K562 (cell line): ENCODE measurements at regions not wholly inside any gene's neighbourhood (a gene's known extent, or its start where the extent isn't known, plus 50 kb on each side); places are given as distances from the start of the nearest gene placed in this dataset.

Experiments used
- ATAC-seq: fragments of 200-7000 bp; cut with Tn5 transposase; 3 replicates; pipeline ENCODE4 v1.9.1; 2020; ENCODE audit warnings: moderate library complexity
- BruUV-seq: library from RNA; stranded (reverse); fragments of 400-500 nt; replicated peaks from 2 replicates; lab custom pipeline; 2021; lab: Mats Ljungman, UMichigan
- CTCF ChIA-PET: fragments of 300-600 bp; formaldehyde crosslinking; extraction: SDS; loops from one replicate; lab custom pipeline; 2021; ENCODE audit warnings: low intra/inter-chr PET ratio; lab: Yijun Ruan, JAX
- POLR2A ChIA-PET: fragments of 300-600, 350-650 bp; sonication (Branson Sonifier 250); formaldehyde crosslinking; extraction: SDS; loops from one replicate; lab custom pipeline; 2021; ENCODE audit warnings: antibody characterized with exemption, inconsistent platforms; lab: Yijun Ruan, JAX
- DNase-seq, 4 experiments: peaks; one replicate each; pipeline versions ENCODE4 v3.0.0 to v3.0.0-alpha.2; 2011 to 2018; ENCODE audit warnings: low spot score in 3 of 4, mixed read lengths in 3 of 4; ENCODE audit errors: extremely low read depth in 1 of 4
- FAIRE-seq: peaks from 2 replicates; lab custom pipeline; 2011; peaks lifted over from hg19 to GRCh38; lab: Jason Lieb, UNC
- H2AFZ ChIP-seq: 2 replicates; pipeline ENCODE4 v1.6.0; 2011; ENCODE audit warnings: low read depth, low read length, control low read depth, inconsistent platforms
- H3K27ac ChIP-seq: fragments of 200-600 bp; 3 replicates; pipeline ENCODE4 v1.8.0; 2011; ENCODE audit warnings: low read depth, mild to moderate bottlenecking, control low read depth, inconsistent platforms, low read length, moderate library complexity, mixed read lengths; ENCODE audit errors: extremely low read depth
- H3K27me3 ChIP-seq, 2 experiments: fragments of 300-600 bp in 1 of 2; 2 replicates in 1 of 2; 3 replicates in 1 of 2; pipeline versions ENCODE4 v1.6.0 to v1.8.0; 2011; ENCODE audit warnings: inconsistent platforms in 2 of 2, low read length in 2 of 2, mild to moderate bottlenecking in 1 of 2, mixed read lengths in 1 of 2, moderate library complexity in 1 of 2; ENCODE audit not compliant: control insufficient read depth in 2 of 2, insufficient read depth in 2 of 2
- H3K36me3 ChIP-seq: fragments of 300-600 bp; 3 replicates; pipeline ENCODE4 v1.8.0; 2011; ENCODE audit warnings: mild to moderate bottlenecking, low read length, inconsistent platforms; ENCODE audit not compliant: control insufficient read depth, insufficient read depth
- H3K4me1 ChIP-seq, 2 experiments: fragments of 200-600 bp in 1 of 2; replicated peaks in 1 of 2; 2 replicates in 1 of 2; 3 replicates in 1 of 2; pipeline versions ENCODE4 v1.5.1 to v1.8.0; 2011; ENCODE audit warnings: inconsistent platforms in 2 of 2, low read length in 2 of 2, mild to moderate bottlenecking in 1 of 2, mixed read lengths in 1 of 2, moderate library complexity in 1 of 2; ENCODE audit not compliant: control insufficient read depth in 2 of 2, insufficient read depth in 2 of 2
- H3K4me2 ChIP-seq: 2 replicates; pipeline ENCODE4 v1.6.1; 2011; ENCODE audit warnings: low read length, control low read depth, inconsistent platforms, mixed read lengths; ENCODE audit not compliant: insufficient read depth
- H3K4me3 ChIP-seq: fragments of 200-600 bp; sonication (generic), shearing (Covaris generic); 2 replicates; pipeline ENCODE4 v1.5.1; 2016; ENCODE audit warnings: control low read depth, inconsistent platforms
- H3K79me2 ChIP-seq: fragments of 200-600 bp; 3 replicates; pipeline ENCODE4 v1.8.0; 2011; ENCODE audit warnings: low read length, inconsistent platforms; ENCODE audit not compliant: control insufficient read depth, insufficient read depth
- H3K9ac ChIP-seq, 2 experiments: 2 replicates each; pipeline versions ENCODE4 v1.6.0 to v1.6.1; 2011; ENCODE audit warnings: low read depth in 2 of 2, low read length in 2 of 2, control low read depth in 1 of 2, inconsistent platforms in 1 of 2, mild to moderate bottlenecking in 1 of 2, mixed read lengths in 1 of 2; ENCODE audit not compliant: insufficient read depth in 1 of 2
- H3K9me1 ChIP-seq: one replicate; pipeline ENCODE4 v1.6.0; 2011; ENCODE audit warnings: inconsistent platforms, mild to moderate bottlenecking, low read length, moderate library complexity; ENCODE audit not compliant: control insufficient read depth, insufficient read depth
- H3K9me3 ChIP-seq: replicated peaks from 2 replicates; pipeline ENCODE4 v1.5.1; 2011; ENCODE audit warnings: low read depth, low read length, inconsistent platforms; ENCODE audit not compliant: control insufficient read depth, insufficient read depth
- H4K20me1 ChIP-seq: replicated peaks from 2 replicates; pipeline ENCODE4 v1.6.1; 2011; ENCODE audit warnings: low read length, inconsistent platforms, mixed read lengths; ENCODE audit not compliant: control insufficient read depth, insufficient read depth
- CBX8 ChIP-seq: fragments of 200-600 bp; sonication (generic); IDR thresholded peaks from 2 replicates; pipeline ENCODE4 v1.6.1; 2012; ENCODE audit warnings: borderline replicate concordance, mixed run types, low read depth, mild to moderate bottlenecking, moderate library complexity, mixed read lengths, low read length, control low read depth, inconsistent platforms; ENCODE audit not compliant: poor library complexity, severe bottlenecking; ENCODE audit errors: extremely low read depth
- DACH1 ChIP-seq: fragments of 450-650 bp; IDR thresholded peaks from 2 replicates; pipeline ENCODE4 v1.6.1; 2018; ENCODE audit not compliant: partially characterized antibody
- ESRRA ChIP-seq: fragments of 450-650 bp; IDR thresholded peaks from 2 replicates; pipeline ENCODE4 v1.6.1; 2014; ENCODE audit warnings: low read depth, mild to moderate bottlenecking, moderate library complexity, borderline replicate concordance
- ETS1 ChIP-seq: conservative IDR thresholded peaks from 2 replicates; pipeline ENCODE4 v1.6.1; 2011; ENCODE audit warnings: low read depth, mild to moderate bottlenecking, low read length; ENCODE audit not compliant: control insufficient read depth
- NR1H2 ChIP-seq: sonication (generic); formaldehyde crosslinking; IDR thresholded peaks from 2 replicates; pipeline ENCODE4 v1.4.0; 2020; ENCODE audit warnings: mild to moderate bottlenecking, missing genetic modification reagents
- RBM39 ChIP-seq: fragments of 200-400 bp; formaldehyde crosslinking; optimal IDR thresholded peaks from 2 replicates; pipeline ENCODE3; 2018; ENCODE audit warnings: low read depth, low read length
- SLC30A9 ChIP-seq: fragments of 250-450 bp; sonication (Bioruptor Pico); IDR thresholded peaks from 2 replicates; pipeline ENCODE4 v1.8.0; 2022; ENCODE audit warnings: mild to moderate bottlenecking, moderate library complexity
- SMARCA4 ChIP-seq: fragments of 450-650 bp; IDR thresholded peaks from 2 replicates; pipeline ENCODE4 v1.6.1; 2016
- TAF15 ChIP-seq: fragments of 200-400 bp; formaldehyde crosslinking; IDR thresholded peaks from 2 replicates; pipeline ENCODE4 v1.6.1; 2017; ENCODE audit warnings: mild to moderate bottlenecking, low read depth, low read length, moderate library complexity
- TSC22D4 ChIP-seq: fragments of 450-650 bp; IDR thresholded peaks from 2 replicates; pipeline ENCODE4 v1.6.1; 2016; ENCODE audit warnings: missing genetic modification characterization, missing biosample characterization, control low read depth
- ZBTB9 ChIP-seq: fragments of 450-650 bp; formaldehyde crosslinking; IDR thresholded peaks from 2 replicates; pipeline ENCODE4 v1.4.0; 2020; ENCODE audit warnings: mild to moderate bottlenecking, moderate library complexity
- WGBS: fragments of 100-300 bp; shearing (Covaris generic); methylation state at CpG from one replicate; pipeline ENCODE4 v1.1.6; 2016; ENCODE audit warnings: low coverage, mixed read lengths; ENCODE audit not compliant: insufficient coverage; ENCODE audit errors: missing lambda C conversion rate; 5-methylcytosine and 5-hydroxymethylcytosine counted together
- in situ Hi-C: fragments of 300-500 bp; cut with MboI; formaldehyde crosslinking; loops from 4 replicates; pipeline ENCODE4 v1.15.0; 2018; ENCODE audit warnings: inconsistent platforms, mixed read lengths
- intact Hi-C: fragments of 100-400 bp; cut with micrococcal nuclease; formaldehyde crosslinking; loops from 2 replicates; pipeline ENCODE4 v1.14.2; 2022

- TF ChIP-seq SMARCA4 (no peak), RBM39 (no peak)
- Histone ChIP-seq H4K20me1 (no peaks in the 10 kb centered on the region), H2AFZ (no peak overlapping the region), H3K27ac (no peak overlapping the region), H3K9me3 (no peaks in the 10 kb centered on the region), H3K9me1 (no peaks in the 10 kb centered on the region), H3K4me3 (no peak overlapping the region), H3K9ac (no peak overlapping the region), H3K4me2 (no peak overlapping the region), H3K4me1 (peaks cover 0 to 3% of the 10 kb centered on the region in 2 experiments; a peak in 2 of 5 replicates), H3K36me3 (no peaks in the 10 kb centered on the region), H3K27me3 (no peaks in the 10 kb centered on the region), H3K79me2 (no peaks in the 10 kb centered on the region)
- in situ Hi-C loops (no loop called here), intact Hi-C loops (no loop called here)
- DNase-seq (no peak), FAIRE-seq (no peak), ATAC-seq (no peak)
- POLR2A ChIA-PET = no interaction called here
- 0% methylated on average over 2 of the region's 2 CpGs for WGBS
- no TSS peak for BruUV-seq
- CTCF ChIA-PET = no interaction called here
These were observed 123.7 kb upstream of the ATP2B1 start for GRCh38 chr12:89832336-89832735.

DNA sequence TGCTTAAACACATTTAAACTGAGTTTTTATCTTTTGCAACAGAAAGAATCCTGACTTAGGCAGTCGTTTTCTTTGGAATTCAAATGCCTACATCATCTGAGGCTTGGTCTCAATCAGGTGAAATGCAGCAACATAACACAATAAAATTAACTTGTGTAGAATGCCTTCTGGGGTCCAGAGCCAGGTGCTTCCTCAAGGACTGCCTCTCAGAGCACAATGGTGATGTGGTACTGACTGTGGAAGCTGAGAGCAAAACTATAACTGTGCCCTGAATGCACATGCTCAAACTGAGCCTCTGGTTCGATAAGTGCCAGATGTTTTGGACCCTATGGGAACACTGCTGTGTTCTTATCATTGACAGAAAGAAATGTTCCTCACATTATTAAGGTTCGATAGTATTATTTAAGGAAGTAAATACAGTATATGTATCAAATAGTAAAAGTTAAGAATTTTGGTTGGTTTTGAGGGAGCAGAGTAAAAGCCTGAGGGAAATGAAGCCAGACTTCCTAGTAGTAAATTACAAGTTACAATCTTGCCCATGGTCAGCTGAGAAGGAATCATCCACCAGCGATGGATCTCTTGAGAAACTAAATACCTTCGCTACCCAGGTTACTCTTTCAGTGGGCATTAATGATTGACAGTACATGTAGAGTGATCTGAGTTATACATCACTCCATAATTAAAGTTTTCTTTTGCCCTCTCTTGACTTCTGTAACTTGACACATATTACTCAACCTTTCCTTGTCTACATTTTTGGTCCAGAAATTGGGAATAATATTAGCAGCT, 122.9 kb upstream of the ATP2B1 start:
- 3% methylated on average over 5 of the region's 5 CpGs for WGBS
- H3K79me2 ChIP-seq = no peaks in the 10 kb centered on the region
- no peaks in the 10 kb centered on the region for H3K9me3 ChIP-seq
- H3K9me1 ChIP-seq = no peaks in the 10 kb centered on the region
- no peak for TF ChIP-seq TAF15
- TF ChIP-seq TSC22D4 (tag) = no peak
- no peak for TF ChIP-seq NR1H2 (CRISPR knock-in tag)
- no peak for TF ChIP-seq DACH1
- TF ChIP-seq ZBTB9 (CRISPR knock-in tag) = no peak
- no peak for TF ChIP-seq ESRRA
- no peak for TF ChIP-seq ETS1
- TF ChIP-seq SLC30A9 = no peak
- TF ChIP-seq CBX8 = no peak
- no peak overlapping the region for H3K4me2 ChIP-seq
- H2AFZ ChIP-seq = no peak overlapping the region
- BruUV-seq = no TSS peak
- no peaks in the 10 kb centered on the region for H4K20me1 ChIP-seq
- H3K27me3 ChIP-seq = no peaks in the 10 kb centered on the region
- ATAC-seq (no peak), FAIRE-seq (no peak), DNase-seq (no peak)
- H3K27ac ChIP-seq = no peak overlapping the region
- in situ Hi-C loops = no loop called here
- H3K36me3 ChIP-seq = no peaks in the 10 kb centered on the region
- CTCF ChIA-PET = no interaction called here
- POLR2A ChIA-PET = no interaction called here
- H3K9ac ChIP-seq = no peak overlapping the region
- intact Hi-C loops = no loop called here
- H3K4me3 ChIP-seq = no peak overlapping the region
- H3K4me1 ChIP-seq = peaks cover 0 to 5% of the 10 kb centered on the region in 2 experiments; a peak in 2 of 5 replicates
